ENCODE measurements at regions not wholly inside any gene's neighbourhood (a gene's known extent, or its start where the extent isn't known, plus 50 kb on each side); places are given as distances from the start of the nearest gene placed in this dataset.
"Not testable (repeated sequence)": the region's sequence is repeated elsewhere in the genome, so short reads cannot be mapped to it uniquely, and the experiment has no call there.

DNA sequence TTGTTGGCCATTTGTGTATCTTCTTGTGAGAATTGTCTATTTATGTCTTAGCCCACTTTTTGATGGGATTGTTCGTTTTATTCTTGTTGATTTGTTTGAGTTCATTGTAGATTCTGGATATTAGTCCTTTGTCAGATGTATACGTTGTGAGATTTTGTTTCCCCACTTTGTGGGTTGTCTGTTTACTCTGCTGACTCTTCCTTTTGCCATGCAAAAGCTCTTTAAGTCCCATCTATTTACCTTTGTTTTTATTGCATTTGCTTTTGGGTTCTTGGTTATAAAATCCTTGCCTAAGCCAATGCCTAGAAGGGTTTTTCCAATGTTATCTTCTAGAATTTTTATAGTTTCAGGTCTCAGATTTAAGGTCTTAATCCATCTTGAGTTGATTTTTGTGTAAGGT, 193.1 kb upstream of the STAC start:
- TF ChIP-seq, protein P1, sequence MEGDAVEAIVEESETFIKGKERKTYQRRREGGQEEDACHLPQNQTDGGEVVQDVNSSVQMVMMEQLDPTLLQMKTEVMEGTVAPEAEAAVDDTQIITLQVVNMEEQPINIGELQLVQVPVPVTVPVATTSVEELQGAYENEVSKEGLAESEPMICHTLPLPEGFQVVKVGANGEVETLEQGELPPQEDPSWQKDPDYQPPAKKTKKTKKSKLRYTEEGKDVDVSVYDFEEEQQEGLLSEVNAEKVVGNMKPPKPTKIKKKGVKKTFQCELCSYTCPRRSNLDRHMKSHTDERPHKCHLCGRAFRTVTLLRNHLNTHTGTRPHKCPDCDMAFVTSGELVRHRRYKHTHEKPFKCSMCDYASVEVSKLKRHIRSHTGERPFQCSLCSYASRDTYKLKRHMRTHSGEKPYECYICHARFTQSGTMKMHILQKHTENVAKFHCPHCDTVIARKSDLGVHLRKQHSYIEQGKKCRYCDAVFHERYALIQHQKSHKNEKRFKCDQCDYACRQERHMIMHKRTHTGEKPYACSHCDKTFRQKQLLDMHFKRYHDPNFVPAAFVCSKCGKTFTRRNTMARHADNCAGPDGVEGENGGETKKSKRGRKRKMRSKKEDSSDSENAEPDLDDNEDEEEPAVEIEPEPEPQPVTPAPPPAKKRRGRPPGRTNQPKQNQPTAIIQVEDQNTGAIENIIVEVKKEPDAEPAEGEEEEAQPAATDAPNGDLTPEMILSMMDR (IDR thresholded peaks at IDR 0.05; ENCODE audit: low read depth, low read length) = not testable (repeated sequence)
- TF ChIP-seq POLR2A (IDR thresholded peaks at IDR 0.05; ENCODE audit: extremely low read depth, insufficient read length) = not testable (repeated sequence)
